NCI-H345 treated with DMSO at 0.1 percent for 48 hours (cell line): ENCODE measurements at regions not wholly inside any gene's neighbourhood (a gene's known extent, or its start where the extent isn't known, plus 50 kb on each side); places are given as distances from the start of the nearest gene placed in this dataset.

Experiments
- DNase-seq: peaks from one replicate; lab custom pipeline; 2025; ENCODE audit not compliant: unreplicated experiment; lab: John Stamatoyannopoulos, UW

DNA sequence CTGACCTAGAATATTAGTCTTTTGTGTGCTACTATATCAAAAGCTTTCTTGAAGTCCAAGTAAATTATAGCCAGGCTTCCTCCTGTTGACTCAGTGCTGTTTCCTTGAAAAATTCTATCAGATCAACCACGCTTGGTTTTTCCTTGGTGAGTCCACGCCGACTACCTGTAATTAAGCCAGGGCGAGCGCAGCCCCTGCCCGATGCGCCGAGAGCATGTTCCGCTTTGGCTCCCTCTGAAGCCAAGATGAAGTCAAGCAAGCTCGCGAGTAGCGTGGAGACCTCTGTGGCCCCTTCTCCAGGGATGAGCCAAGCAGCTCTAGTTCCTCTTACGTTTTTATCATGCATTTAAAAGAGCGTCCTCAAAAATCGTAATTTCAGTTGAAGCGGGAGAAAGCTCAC, 641.2 kb downstream of the CDH26 start:
- DNase-seq = no peak

GRCh38 chr20:60600036-60600435, 641.8 kb downstream of the CDH26 start:
- no peak for DNase-seq

DNA sequence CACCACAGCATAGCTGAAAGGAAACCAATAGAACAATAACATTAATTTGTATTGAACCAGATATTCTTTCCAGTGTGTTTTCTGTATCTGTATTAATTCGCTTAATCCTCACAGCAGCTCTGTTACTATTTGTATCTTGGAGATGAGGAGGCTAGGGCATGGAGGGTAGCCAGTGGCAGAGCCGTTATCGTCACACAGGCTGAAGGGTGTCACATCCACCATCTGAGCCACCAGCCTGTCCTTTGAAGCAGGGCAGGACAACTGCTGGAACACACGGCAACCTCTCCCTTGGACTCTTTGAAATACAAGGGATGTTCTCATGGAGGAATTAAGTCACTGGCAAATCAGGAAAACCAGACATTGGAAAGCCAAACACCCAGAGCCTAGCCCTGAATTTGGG, 628.0 kb upstream of the CDH4 start:
- DNase-seq = no peak

- DNase-seq = no peak
These were observed 624.1 kb upstream of the CDH4 start for GRCh38 chr20:60627751-60628565.

DNA sequence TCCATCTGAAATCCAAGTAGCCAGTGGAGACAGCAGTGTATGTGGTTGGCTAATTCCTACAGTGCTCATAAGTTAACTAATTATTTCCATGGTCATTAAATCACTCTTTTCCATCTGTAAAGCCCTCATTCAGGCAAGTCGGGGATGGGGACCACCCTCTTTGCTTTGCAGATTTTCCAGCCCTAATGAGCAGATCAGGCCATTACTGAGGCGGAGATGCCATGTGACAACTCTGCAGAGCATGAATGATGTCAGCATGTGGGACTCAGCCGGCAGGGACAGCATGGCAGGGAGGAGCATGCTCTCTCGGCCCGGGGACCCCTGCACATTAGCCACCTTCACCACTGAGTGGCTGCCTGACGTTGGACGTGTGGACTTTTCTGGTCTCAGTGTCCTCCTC, 623.3 kb upstream of the CDH4 start:
- no peak for DNase-seq

GRCh38 chr20:60629206-60629605, 622.9 kb upstream of the CDH4 start:
- no peak for DNase-seq

DNA sequence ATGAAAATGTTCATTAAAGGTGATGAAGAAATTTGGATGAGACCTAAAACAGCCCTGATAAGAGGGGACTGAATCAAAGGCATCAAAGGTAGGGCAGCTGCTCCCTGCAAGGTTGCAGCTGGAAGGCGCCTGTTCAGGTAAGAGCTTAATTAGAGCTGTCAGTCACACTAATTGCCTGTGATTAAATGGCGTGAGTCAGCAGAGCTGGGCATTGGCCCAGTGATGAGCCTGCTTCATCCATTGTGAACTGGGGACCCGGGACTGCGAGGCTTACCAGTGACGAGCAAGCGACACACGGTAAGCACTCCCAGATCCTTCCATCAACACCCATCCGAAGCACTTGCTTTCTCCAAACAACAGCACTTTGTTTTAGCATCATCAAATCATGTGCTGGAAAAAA, 621.5 kb upstream of the CDH4 start:
- DNase-seq = no peak

GRCh38 chr20:60631585-60632287, 620.3 kb upstream of the CDH4 start:
- no peak for DNase-seq

DNA sequence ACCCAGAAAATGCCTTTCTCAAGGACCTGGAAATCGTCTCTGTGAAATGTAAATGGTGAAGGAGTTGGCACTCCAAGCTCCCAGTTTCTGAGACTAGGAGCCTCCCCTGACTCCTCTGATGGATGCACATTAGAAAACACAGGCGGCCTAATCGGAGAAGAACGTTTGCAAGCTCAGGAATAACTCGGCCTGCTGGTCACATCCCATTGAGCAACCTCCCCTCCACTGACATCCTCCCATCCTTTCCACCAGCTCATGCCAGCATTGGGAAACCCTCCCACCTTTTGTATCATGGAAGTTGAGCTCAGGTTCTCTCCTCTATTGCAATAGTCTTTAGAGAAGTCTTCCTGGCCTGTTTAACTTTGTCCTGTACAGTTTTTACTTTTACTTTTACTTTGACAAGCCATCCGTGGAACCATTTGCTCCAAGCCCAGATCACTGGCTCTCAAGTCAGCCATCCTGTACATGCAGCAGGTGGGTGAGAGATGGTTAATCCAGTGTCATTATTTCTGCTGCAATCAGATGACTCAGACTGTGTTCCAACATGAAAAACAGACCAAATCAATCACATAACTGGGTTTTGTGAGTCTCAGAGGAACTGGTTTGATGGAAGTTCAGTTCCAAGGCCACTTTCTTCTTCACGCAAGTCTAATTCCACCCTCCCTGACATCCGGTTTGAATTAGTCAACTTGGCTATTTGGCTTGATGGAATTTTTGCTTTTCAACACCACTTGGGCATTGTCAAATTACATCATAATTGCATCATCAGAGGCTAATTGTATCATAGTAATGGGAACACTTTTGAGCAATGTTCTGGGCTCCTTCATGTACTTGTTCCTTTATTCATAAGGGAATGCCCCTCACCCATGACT, 619.4 kb upstream of the CDH4 start:
- DNase-seq = no peak

DNA sequence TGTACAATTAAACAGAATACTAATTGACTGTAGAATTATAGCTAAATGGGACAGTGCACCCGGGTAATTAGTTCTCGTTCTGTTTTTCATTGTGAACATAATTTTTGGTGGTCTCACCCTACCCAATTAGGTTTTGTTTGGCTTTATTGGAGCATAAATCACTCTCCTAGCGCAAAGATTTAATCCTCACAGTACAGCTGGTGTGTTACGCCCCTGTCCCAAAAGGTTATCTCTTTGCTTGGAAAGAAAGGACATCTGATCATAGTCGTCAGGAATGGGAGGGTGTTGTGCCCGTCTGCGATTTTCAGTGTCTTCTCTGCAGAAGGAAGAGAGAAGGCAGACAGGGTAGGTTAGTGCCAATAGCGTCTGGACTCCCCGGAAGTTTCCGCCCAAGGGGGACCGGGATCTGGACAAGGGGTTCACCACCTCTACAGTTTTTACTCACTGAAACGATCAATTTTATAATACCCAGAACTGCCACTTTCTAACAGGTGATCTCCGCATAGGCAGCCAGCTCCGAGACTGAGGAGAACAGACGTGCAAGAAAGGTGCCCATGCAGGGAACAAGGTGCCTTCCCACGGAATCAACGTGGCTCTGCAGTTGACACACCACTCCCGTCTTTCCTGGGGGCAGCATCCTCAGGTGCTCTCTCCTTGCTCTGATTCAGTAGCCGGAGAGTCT, 617.4 kb upstream of the CDH4 start:
- DNase-seq = no peak

DNA sequence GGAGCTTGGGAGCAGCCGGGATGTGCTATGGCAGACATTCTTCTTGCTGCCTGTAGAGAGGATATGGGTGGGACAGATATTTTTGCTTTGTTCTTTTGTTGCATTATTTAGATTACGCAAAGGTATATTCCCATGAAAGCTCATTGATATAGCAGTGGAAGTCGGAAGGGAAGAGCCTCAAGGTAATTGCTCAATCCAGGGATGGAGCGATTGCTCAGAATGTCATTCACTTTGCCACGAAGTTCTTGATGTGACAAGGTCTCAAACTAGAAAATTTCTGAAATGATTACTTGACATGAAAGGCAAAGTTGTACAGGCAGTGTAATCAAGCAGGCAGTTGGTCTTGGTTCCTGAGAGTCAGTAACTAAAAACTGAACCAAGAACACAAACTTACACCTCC, 615.6 kb upstream of the CDH4 start:
- no peak for DNase-seq

GRCh38 chr20:60637801-60638200, 614.3 kb upstream of the CDH4 start:
- no peak for DNase-seq

- no peak for DNase-seq
These were observed 613.5 kb upstream of the CDH4 start for GRCh38 chr20:60638430-60639098.

DNA sequence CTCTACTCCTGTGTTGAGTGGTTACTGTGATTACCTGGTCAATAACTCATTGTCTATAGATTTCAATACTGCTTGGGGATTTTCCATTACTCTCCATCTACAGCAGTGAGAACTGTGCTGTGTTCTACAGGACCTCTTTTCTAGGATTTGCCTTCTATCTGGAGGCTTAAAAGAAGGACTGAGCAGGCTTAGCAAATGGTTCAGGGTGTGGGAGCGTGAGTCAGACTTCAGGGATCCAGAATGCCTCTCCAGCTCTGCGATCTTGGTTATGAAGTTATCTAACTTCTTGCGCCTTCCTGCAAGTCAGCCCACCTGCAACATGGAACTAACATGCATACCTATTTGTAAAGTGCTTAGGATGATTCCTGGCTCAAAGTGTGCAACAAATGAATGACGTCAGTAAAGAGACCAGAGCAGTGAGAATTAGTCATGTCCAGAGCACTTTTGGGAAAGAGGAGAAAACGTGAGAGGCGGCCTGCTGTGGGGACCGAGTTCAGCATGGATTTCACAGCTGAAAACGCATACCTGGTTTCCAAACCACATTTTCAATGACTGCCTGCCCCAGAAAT, 610.1 kb upstream of the CDH4 start:
- DNase-seq = no peak

GRCh38 chr20:60642541-60642940, 609.5 kb upstream of the CDH4 start:
- DNase-seq = no peak

- DNase-seq = no peak
These were observed 603.5 kb upstream of the CDH4 start for GRCh38 chr20:60648556-60648955.

DNA sequence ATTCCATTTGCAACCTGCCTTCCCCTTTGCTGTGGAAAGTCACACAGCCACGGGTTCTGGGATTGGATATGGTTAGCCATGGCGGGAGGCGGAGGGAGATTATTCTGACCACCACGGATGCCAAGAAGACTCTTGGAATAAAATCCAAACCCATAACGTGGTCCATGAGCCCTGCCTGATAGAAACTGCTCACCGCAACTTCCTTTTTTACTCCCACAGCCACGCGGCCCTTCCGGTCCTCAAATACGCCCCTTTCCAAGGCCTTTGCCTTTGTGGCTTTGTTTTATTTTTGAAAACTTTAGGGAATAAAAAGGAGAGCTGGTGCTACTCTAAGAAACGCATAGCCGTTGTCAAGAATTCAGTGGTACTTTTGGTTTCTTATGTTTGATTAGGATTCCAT, 602.5 kb upstream of the CDH4 start:
- no peak for DNase-seq

DNA sequence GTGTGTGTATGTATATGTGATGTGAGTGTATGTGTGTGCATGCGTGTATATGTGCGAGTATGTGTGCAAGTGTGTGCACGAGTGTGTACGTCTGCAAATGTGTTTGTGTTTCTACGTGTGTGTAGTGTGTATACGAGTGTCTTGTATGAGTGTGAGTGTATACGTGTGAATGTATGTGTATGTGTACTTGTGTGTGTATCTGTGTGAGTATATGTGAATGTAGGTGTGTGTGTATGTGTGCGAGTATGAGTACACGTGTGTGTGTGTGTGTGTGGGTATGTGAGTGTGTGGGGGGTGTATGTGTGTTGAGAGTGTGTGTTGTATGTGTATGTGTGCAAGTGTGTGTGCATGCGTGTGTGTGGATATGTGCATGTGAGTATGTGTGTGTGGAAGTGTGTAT, 602.0 kb upstream of the CDH4 start:
- DNase-seq = no peak

DNA sequence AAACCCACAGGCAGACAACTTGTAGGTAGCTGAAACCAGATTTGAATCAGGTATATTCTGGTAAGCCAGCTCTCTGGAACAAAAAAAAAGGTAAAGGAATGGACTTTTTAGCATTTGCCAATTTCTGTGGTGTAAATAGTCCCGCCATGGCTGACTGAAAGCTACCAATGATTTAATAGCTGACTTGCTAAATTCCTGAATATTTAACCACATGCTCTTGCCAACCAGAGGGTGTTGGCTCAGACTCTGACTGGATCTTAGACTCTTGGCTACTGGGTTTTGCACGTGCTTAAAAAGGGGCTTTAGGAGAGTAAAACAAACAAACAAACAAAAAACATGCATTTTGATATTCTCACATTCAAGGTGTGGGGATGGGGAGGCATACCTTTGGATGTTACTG, 600.0 kb upstream of the CDH4 start:
- no peak for DNase-seq

GRCh38 chr20:60652615-60653014, 599.4 kb upstream of the CDH4 start:
- DNase-seq = no peak
